HepG2 (cell line): ENCODE measurements at regions not wholly inside any gene's neighbourhood (a gene's known extent, or its start where the extent isn't known, plus 50 kb on each side); places are given as distances from the start of the nearest gene placed in this dataset.

Source experiments
- ATF2 ChIP-seq: sonication (generic); formaldehyde crosslinking; IDR thresholded peaks from 2 replicates; pipeline ENCODE4 v1.4.0; 2020; ENCODE audit warnings: missing genetic modification reagents
- CTCF ChIP-seq: sonication (generic); formaldehyde crosslinking; IDR thresholded peaks from 2 replicates; pipeline ENCODE4 v1.5.0; 2020; ENCODE audit warnings: mild to moderate bottlenecking, missing genetic modification reagents, moderate library complexity
- ELF3 ChIP-seq: IDR thresholded peaks from 2 replicates; pipeline ENCODE4 v1.6.1; 2016; ENCODE audit warnings: missing genetic modification reagents, missing compliant biosample characterization
- FLYWCH1 ChIP-seq: sonication (generic); formaldehyde crosslinking; IDR thresholded peaks from 2 replicates; pipeline ENCODE4 v1.8.1; 2023; ENCODE audit warnings: mild to moderate bottlenecking, missing genetic modification reagents
- GATAD1 ChIP-seq: IDR thresholded peaks from 2 replicates; pipeline ENCODE4 v1.6.1; 2016; ENCODE audit warnings: missing genetic modification reagents, missing compliant biosample characterization
- KLF12 ChIP-seq: sonication (generic); formaldehyde crosslinking; IDR thresholded peaks from 2 replicates; pipeline ENCODE4 v1.4.0; 2020; ENCODE audit warnings: missing genetic modification reagents, borderline replicate concordance
- KLF16 ChIP-seq, 2 experiments: sonication (generic) in 1 of 2; formaldehyde crosslinking in 1 of 2; IDR thresholded peaks; 2 replicates each; pipeline versions ENCODE4 v1.6.1 to v1.8.0; 2016 to 2023; ENCODE audit warnings: missing genetic modification reagents in 2 of 2, missing compliant biosample characterization in 1 of 2
- MIER3 ChIP-seq: IDR thresholded peaks from 2 replicates; pipeline ENCODE4 v1.6.1; 2016; ENCODE audit warnings: missing compliant biosample characterization, borderline replicate concordance
- MIXL1 ChIP-seq: IDR thresholded peaks from 2 replicates; pipeline ENCODE4 v1.6.1; 2016
- NCOA2 ChIP-seq: sonication (generic); formaldehyde crosslinking; IDR thresholded peaks from 2 replicates; pipeline ENCODE4 v1.8.0; 2022; ENCODE audit warnings: inconsistent platforms
- NR2F6 ChIP-seq, 2 experiments: IDR thresholded peaks; 2 replicates each; pipeline ENCODE4 v1.6.1; 2016; ENCODE audit warnings: antibody characterized with exemption in 1 of 2, mild to moderate bottlenecking in 1 of 2
- POGZ ChIP-seq: sonication (generic); formaldehyde crosslinking; IDR thresholded peaks from 2 replicates; pipeline ENCODE4 v1.4.0; 2020; ENCODE audit warnings: mild to moderate bottlenecking, missing genetic modification reagents
- SALL1 ChIP-seq: sonication (generic); formaldehyde crosslinking; IDR thresholded peaks from 2 replicates; pipeline ENCODE4 v1.8.0; 2022; ENCODE audit warnings: mild to moderate bottlenecking, missing genetic modification reagents
- SMC3 ChIP-seq: IDR thresholded peaks from 2 replicates; pipeline ENCODE4 v1.6.1; 2011; ENCODE audit warnings: low read length, improper control_type of control experiment
- SOX6 ChIP-seq, 2 experiments: fragments of 450-650 bp in 1 of 2; sonication (generic) in 1 of 2; formaldehyde crosslinking in 1 of 2; IDR thresholded peaks; 2 replicates each; pipeline versions ENCODE4 v1.4.0 to v1.6.1; 2017 to 2020; ENCODE audit warnings: antibody characterized with exemption in 1 of 2, mild to moderate bottlenecking in 1 of 2, missing genetic modification reagents in 1 of 2
- SP140L ChIP-seq: sonication (generic); formaldehyde crosslinking; IDR thresholded peaks from 2 replicates; pipeline ENCODE4 v1.4.0; 2020; ENCODE audit warnings: missing genetic modification reagents, borderline replicate concordance
- STAG1 ChIP-seq: sonication (generic); formaldehyde crosslinking; IDR thresholded peaks from 2 replicates; pipeline ENCODE4 v1.4.0; 2020; ENCODE audit warnings: missing genetic modification reagents
- TGIF2 ChIP-seq: IDR thresholded peaks from 2 replicates; pipeline ENCODE4 v1.6.1; 2016; ENCODE audit warnings: control low read depth, missing compliant biosample characterization
- THAP11 ChIP-seq: IDR thresholded peaks from 2 replicates; pipeline ENCODE4 v1.6.1; 2016; ENCODE audit warnings: missing biosample characterization, missing genetic modification reagents
- ZBTB26 ChIP-seq: IDR thresholded peaks from 2 replicates; pipeline ENCODE4 v1.6.1; 2016; ENCODE audit warnings: missing compliant biosample characterization, missing genetic modification reagents, borderline replicate concordance
- ZFP36L1 ChIP-seq: sonication (generic); formaldehyde crosslinking; IDR thresholded peaks from 2 replicates; pipeline ENCODE4 v1.8.0; 2022; ENCODE audit warnings: mild to moderate bottlenecking, missing genetic modification reagents, moderate library complexity
- ZGPAT ChIP-seq: IDR thresholded peaks from 2 replicates; pipeline ENCODE4 v1.6.1; 2016; ENCODE audit warnings: mild to moderate bottlenecking
- ZNF598 ChIP-seq: sonication (generic); formaldehyde crosslinking; IDR thresholded peaks from 2 replicates; pipeline ENCODE4 v1.5.1; 2020; ENCODE audit warnings: mild to moderate bottlenecking, missing genetic modification reagents, borderline replicate concordance
- ZNF644 ChIP-seq: IDR thresholded peaks from 2 replicates; pipeline ENCODE4 v1.6.1; 2016; ENCODE audit warnings: low read depth
- ZNF776 ChIP-seq: sonication (generic); formaldehyde crosslinking; IDR thresholded peaks from 2 replicates; pipeline ENCODE4 v1.4.0; 2020; ENCODE audit warnings: mild to moderate bottlenecking, missing genetic modification reagents

GRCh38 chr2:63698786-63699548, 110.2 kb downstream of the MDH1 start (continued):
- TF ChIP-seq SP140L (CRISPR knock-in tag) (0 out of 2 replicates have a peak, but pooled peaks have one; percentile 49), FLYWCH1 (CRISPR knock-in tag) (no peak), CTCF (CRISPR knock-in tag) (peak; percentile 91), SMC3 (peak; percentile 90), KLF12 (CRISPR knock-in tag) (no peak), NCOA2 (0 out of 2 replicates have a peak, but pooled peaks have one; percentile 7), TGIF2 (CRISPR knock-in tag) (peak; percentile 66; the same call in 1 of the 2 replicates), MIXL1 (CRISPR knock-in tag) (peak; percentile 86; the same call in 1 of the 2 replicates), ZNF644 (CRISPR knock-in tag) (peak; percentile 66; the same call in 1 of the 2 replicates), ZBTB26 (CRISPR knock-in tag) (0 out of 2 replicates have a peak, but pooled peaks have one; percentile 49), STAG1 (CRISPR knock-in tag) (peak; percentile 92), THAP11 (CRISPR knock-in tag) (0 out of 2 replicates have a peak, but pooled peaks have one; percentile 47), ZNF776 (CRISPR knock-in tag) (no peak), SOX6 (IDR thresholded peaks at IDR 0.05) (no peak), SOX6 (CRISPR knock-in tag; IDR thresholded peaks at IDR 0.05) (peak; percentile 58; the same call in 1 of the 2 replicates), KLF16 (CRISPR knock-in tag; IDR thresholded peaks at IDR 0.05) (peak in 1 of 2 experiments; percentile 68; a peak in 1 of 4 replicates), ZFP36L1 (CRISPR knock-in tag) (0 out of 2 replicates have a peak, but pooled peaks have one; percentile 60), ATF2 (CRISPR knock-in tag) (0 out of 2 replicates have a peak, but pooled peaks have one; percentile 31), ZNF598 (CRISPR knock-in tag) (0 out of 2 replicates have a peak, but pooled peaks have one; percentile 44), POGZ (CRISPR knock-in tag) (0 out of 2 replicates have a peak, but pooled peaks have one; percentile 36), ZGPAT (CRISPR knock-in tag) (peak; percentile 48; the same call in 1 of the 2 replicates), MIER3 (CRISPR knock-in tag) (peak; percentile 22; the same call in 1 of the 2 replicates), SALL1 (peak; percentile 41), GATAD1 (0 out of 2 replicates have a peak, but pooled peaks have one; percentile 32), ELF3 (CRISPR knock-in tag) (peak; percentile 64), NR2F6 (IDR thresholded peaks at IDR 0.05) (no peak), NR2F6 (CRISPR knock-in tag; IDR thresholded peaks at IDR 0.05) (0 out of 2 replicates have a peak, but pooled peaks have one; percentile 36)
